ENCODE measurements at regions not wholly inside any gene's neighbourhood (a gene's known extent, or its start where the extent isn't known, plus 50 kb on each side); places are given as distances from the start of the nearest gene placed in this dataset.

DNA sequence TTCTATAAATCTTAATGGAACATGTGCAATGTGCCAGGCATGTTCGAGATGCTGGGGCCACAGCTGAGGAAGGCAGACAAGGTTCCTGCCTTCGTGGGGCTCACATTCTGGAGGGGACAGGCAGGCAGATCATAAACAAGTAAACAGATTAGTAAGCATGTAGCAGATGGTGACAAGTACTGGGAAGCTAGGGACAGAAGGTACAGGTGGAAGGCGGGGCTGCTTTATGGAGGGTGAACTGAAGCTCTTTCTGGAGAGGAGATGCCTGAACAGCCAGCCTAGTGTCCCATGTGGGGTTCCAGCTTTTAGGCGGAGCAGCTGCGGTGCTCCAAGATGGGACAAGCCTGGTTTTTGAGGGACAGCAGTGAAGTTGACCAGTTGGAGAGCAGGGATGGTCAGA, 74.7 kb upstream of the SNRK start:
- TF ChIP-seq CREB5 (CRISPR knock-in tag; IDR thresholded peaks at IDR 0.05; ENCODE audit: low read depth): no peak
- TF ChIP-seq PPARA (CRISPR knock-in tag; IDR thresholded peaks at IDR 0.05; ENCODE audit: borderline replicate concordance): no peak
- TF ChIP-seq TOX (CRISPR knock-in tag; IDR thresholded peaks at IDR 0.05; ENCODE audit: borderline replicate concordance): no peak
- no peak for TF ChIP-seq SNAI2 (CRISPR knock-in tag; IDR thresholded peaks at IDR 0.05)
- no peak for TF ChIP-seq ARNTL (CRISPR knock-in tag; IDR thresholded peaks at IDR 0.05; ENCODE audit: borderline replicate concordance, low read depth)

DNA sequence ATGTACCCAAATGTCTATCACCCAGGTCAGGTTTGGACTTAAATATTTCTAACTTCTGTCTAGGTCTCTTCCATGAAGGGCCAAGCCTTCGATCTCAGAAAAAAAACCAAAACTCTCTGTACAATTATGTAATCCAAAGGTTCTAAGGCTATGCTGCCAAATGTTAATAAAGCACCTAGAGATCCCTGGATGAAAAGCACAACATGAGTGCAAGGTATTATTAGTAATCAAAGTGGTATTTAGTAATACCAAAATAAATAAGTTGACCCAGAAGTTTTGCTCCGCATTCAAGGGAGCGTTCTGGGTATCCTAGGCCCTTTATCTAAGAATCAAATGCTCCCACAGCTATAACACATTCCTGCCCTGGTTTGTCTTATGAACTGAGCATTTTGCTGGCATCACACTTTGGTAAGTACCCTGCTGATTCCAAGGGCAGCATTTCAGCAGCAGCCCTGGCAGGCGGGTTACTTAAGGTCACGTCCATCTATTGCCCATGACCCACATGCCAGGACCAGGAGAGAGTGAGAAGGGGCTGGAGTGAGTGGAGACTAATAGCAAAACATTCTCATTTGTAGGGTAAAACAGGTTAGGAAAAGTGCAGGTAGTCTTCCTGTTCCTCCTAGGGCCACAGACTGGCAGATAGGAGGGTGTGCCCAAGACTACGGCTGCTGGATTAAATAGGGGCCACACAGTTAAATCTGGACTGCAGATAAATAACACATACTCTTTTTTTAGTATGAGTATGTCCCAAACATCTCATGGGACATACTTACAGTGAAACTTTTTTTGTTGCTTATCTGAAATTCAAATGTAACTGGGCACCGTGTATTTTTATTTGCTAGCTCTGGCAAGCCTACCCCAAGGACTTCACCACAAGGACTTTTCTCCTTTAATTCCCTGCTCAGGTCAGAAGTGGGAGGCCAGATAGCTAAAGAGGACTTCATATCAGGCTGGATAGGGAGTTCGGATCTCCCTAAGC, 76.0 kb upstream of the SNRK start:
- TF ChIP-seq GLIS3 (CRISPR knock-in tag; IDR thresholded peaks at IDR 0.05) (no peak), CSRNP3 (CRISPR knock-in tag; IDR thresholded peaks at IDR 0.05) (no peak), ZFP3 (CRISPR knock-in tag; IDR thresholded peaks at IDR 0.05) (no peak)
- ATAC-seq: no peak

More for the DNA sequence above, 74.7 kb upstream of the SNRK start:
- ATAC-seq: no peak

- ATAC-seq: no peak
Measured at GRCh38 chr3:43207628-43208085, 78.7 kb upstream of the SNRK start.

More at GRCh38 chr3:43207628-43208085, 78.7 kb upstream of the SNRK start:
- TF ChIP-seq PATZ1 (CRISPR knock-in tag; IDR thresholded peaks at IDR 0.05; ENCODE audit: borderline replicate concordance) (no peak), ZFP3 (CRISPR knock-in tag; IDR thresholded peaks at IDR 0.05) (no peak), ESRRG (CRISPR knock-in tag; IDR thresholded peaks at IDR 0.05) (no peak), TOX (CRISPR knock-in tag; IDR thresholded peaks at IDR 0.05; ENCODE audit: borderline replicate concordance) (no peak), CSRNP3 (CRISPR knock-in tag; IDR thresholded peaks at IDR 0.05) (no peak), ARNTL (CRISPR knock-in tag; IDR thresholded peaks at IDR 0.05; ENCODE audit: borderline replicate concordance, low read depth) (no peak), ZFP30 (CRISPR knock-in tag; IDR thresholded peaks at IDR 0.05) (no peak), SNAI2 (CRISPR knock-in tag; IDR thresholded peaks at IDR 0.05) (no peak), ZNF8 (CRISPR knock-in tag; IDR thresholded peaks at IDR 0.05) (no peak), TCF4 (CRISPR knock-in tag; IDR thresholded peaks at IDR 0.05; ENCODE audit: borderline replicate concordance) (no peak), CSDC2 (CRISPR knock-in tag; IDR thresholded peaks at IDR 0.05) (no peak), TSHZ2 (CRISPR knock-in tag; IDR thresholded peaks at IDR 0.05) (no peak), BACH2 (CRISPR knock-in tag; IDR thresholded peaks at IDR 0.05; ENCODE audit: borderline replicate concordance) (no peak), OSR1 (CRISPR knock-in tag; IDR thresholded peaks at IDR 0.05) (no peak), RARB (CRISPR knock-in tag; IDR thresholded peaks at IDR 0.05) (no peak), ZC3H10 (CRISPR knock-in tag; IDR thresholded peaks at IDR 0.05) (no peak)
